MM.1S (cell line): ENCODE measurements at regions not wholly inside any gene's neighbourhood (a gene's known extent, or its start where the extent isn't known, plus 50 kb on each side); places are given as distances from the start of the nearest gene placed in this dataset.

Experiments used
- DNase-seq: peaks from one replicate; pipeline ENCODE4 v3.0.0-alpha.2; 2015
- H2AFZ ChIP-seq: fragments of 300-600 bp; sonication (generic); 2 replicates; pipeline ENCODE4 v1.6.0; 2016; ENCODE audit warnings: antibody characterized with exemption, low read length
- H3F3A ChIP-seq: fragments of 300-600 bp; sonication (generic); 2 replicates; pipeline ENCODE4 v1.6.1; 2016; ENCODE audit warnings: mild to moderate bottlenecking, antibody characterized with exemption, low read length, moderate library complexity, mixed read lengths; ENCODE audit not compliant: insufficient read depth
- H3K27ac ChIP-seq: fragments of 300-600 bp; sonication (generic); 2 replicates; pipeline ENCODE4 v1.5.1; 2016; ENCODE audit warnings: mild to moderate bottlenecking, low read length
- H3K27me3 ChIP-seq: fragments of 300-600 bp; sonication (generic); replicated peaks from 2 replicates; pipeline ENCODE4 v1.6.0; 2016; ENCODE audit warnings: low read length; ENCODE audit not compliant: insufficient read depth
- H3K36me3 ChIP-seq: fragments of 300-600 bp; sonication (generic); replicated peaks from 2 replicates; pipeline ENCODE4 v1.6.1; 2016; ENCODE audit warnings: mild to moderate bottlenecking, low read length, mixed read lengths; ENCODE audit not compliant: insufficient read depth
- H3K4me1 ChIP-seq: fragments of 300-600 bp; sonication (generic); 2 replicates; pipeline ENCODE4 v1.6.1; 2016; ENCODE audit warnings: low read length, mixed read lengths
- H3K4me2 ChIP-seq: fragments of 300-600 bp; sonication (generic); 2 replicates; pipeline ENCODE4 v1.6.0; 2016; ENCODE audit warnings: low read depth, low read length
- H3K4me3 ChIP-seq: fragments of 300-600 bp; sonication (generic); 2 replicates; pipeline ENCODE4 v1.5.1; 2016; ENCODE audit warnings: low read length, mixed read lengths
- H3K79me2 ChIP-seq: fragments of 300-600 bp; sonication (generic); 2 replicates; pipeline ENCODE4 v1.6.1; 2016; ENCODE audit warnings: mixed run types, low read length, mixed read lengths
- H3K9ac ChIP-seq: fragments of 300-600 bp; sonication (generic); 2 replicates; pipeline ENCODE4 v1.6.1; 2016; ENCODE audit warnings: low read length, mixed read lengths
- H3K9me2 ChIP-seq: fragments of 300-600 bp; sonication (generic); replicated peaks from 2 replicates; pipeline ENCODE4 v1.6.1; 2016; ENCODE audit warnings: mild to moderate bottlenecking, low read length, mixed read lengths; ENCODE audit not compliant: insufficient read depth
- H3K9me3 ChIP-seq: fragments of 300-600 bp; sonication (generic); replicated peaks from 2 replicates; pipeline ENCODE4 v1.6.1; 2016; ENCODE audit warnings: mild to moderate bottlenecking, low read length, mixed read lengths; ENCODE audit not compliant: insufficient read depth
- H4K20me1 ChIP-seq: fragments of 300-600 bp; sonication (generic); 2 replicates; pipeline ENCODE4 v1.6.1; 2016; ENCODE audit warnings: mild to moderate bottlenecking, low read length, moderate library complexity, mixed read lengths; ENCODE audit not compliant: insufficient read depth
- CTCF ChIP-seq: fragments of 300-600 bp; sonication (generic); IDR thresholded peaks from 2 replicates; pipeline ENCODE4 v1.5.1; 2016; ENCODE audit warnings: antibody characterized with exemption, low read length, mixed read lengths
- EZH2 ChIP-seq: fragments of 300-600 bp; sonication (generic); optimal IDR thresholded peaks from 2 replicates; pipeline ENCODE3; 2017; ENCODE audit warnings: low read depth, mild to moderate bottlenecking, antibody characterized with exemption, low read length, mixed read lengths
- EZH2phosphoT487 ChIP-seq: fragments of 300-600 bp; sonication (generic); IDR thresholded peaks from 2 replicates; pipeline ENCODE4 v1.6.1; 2018; ENCODE audit warnings: antibody characterized with exemption, low read length

DNA sequence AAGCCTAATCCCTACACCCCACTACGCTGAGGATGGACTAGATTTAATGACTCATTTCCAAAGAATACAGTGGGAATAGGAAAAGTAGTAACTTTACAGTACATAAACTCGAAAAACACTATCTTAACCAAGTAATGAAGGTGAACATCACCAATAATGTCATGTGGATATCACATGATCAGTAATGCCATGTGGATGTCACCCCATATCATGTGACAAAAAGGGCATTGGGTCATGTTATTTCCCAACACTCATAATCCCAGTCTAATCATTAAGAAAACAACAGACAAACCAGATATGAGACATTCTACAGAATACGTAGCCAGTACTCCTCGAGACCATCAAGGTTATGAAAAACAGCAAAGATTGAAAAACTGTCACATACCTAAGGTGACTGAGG, 667.3 kb upstream of the CRIM1 start:
- Histone ChIP-seq H3F3A (no peaks in the 10 kb centered on the region), H3K27me3 (no peaks in the 10 kb centered on the region), H3K9me3 (no peaks in the 10 kb centered on the region), H2AFZ (no peak overlapping the region), H3K4me2 (no peak overlapping the region), H3K9me2 (no peaks in the 10 kb centered on the region), H4K20me1 (no peaks in the 10 kb centered on the region), H3K36me3 (no peaks in the 10 kb centered on the region), H3K4me3 (no peak overlapping the region), H3K79me2 (no peaks in the 10 kb centered on the region), H3K9ac (no peak overlapping the region), H3K4me1 (no peaks in the 10 kb centered on the region), H3K27ac (no peak overlapping the region)
- TF ChIP-seq CTCF, result no peak
- no peak for TF ChIP-seq EZH2phosphoT487
- no peak for TF ChIP-seq EZH2
- DNase-seq, result no peak

DNA sequence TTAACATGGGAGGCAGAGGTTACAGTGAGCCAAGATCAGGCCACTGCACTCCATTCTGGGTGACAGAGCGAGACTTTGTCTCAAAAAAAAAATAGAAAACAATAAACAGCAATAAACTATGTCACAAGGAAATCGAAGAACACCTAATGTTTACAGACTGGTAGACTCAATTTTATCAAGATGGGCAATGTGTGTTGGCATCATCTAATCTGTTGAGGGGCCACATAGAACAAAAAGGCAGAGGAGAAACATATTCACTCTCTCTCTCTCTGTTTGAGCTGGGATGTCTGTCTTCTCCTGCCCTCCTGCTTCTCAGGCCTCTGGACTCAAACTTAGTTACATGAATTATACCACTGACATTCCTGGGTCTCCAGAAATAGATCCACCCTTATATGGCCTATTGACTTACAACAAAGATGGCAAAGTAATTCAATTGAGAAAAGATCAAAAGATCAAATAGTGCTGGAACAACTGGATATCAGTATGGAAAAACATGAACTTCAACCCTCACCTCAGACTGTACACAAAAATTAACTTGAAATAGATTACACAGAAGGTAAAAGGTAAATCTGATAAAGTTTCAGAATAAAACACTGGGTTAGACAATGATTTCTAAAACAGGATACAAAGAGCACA, 703.8 kb upstream of the CRIM1 start:
- no peaks in the 10 kb centered on the region for H3K9me2 ChIP-seq
- H3F3A ChIP-seq, result no peaks in the 10 kb centered on the region
- H3K9me3 ChIP-seq, result no peaks in the 10 kb centered on the region
- no peak for DNase-seq
- no peaks in the 10 kb centered on the region for H3K4me1 ChIP-seq
- no peaks in the 10 kb centered on the region for H3K27me3 ChIP-seq
- H3K4me2 ChIP-seq, result no peak overlapping the region
- no peak overlapping the region for H3K9ac ChIP-seq
- no peak overlapping the region for H3K27ac ChIP-seq
- H3K79me2 ChIP-seq, result no peaks in the 10 kb centered on the region
- no peak for TF ChIP-seq EZH2
- no peak for TF ChIP-seq EZH2phosphoT487
- no peak for TF ChIP-seq CTCF
- no peaks in the 10 kb centered on the region for H3K36me3 ChIP-seq
- no peaks in the 10 kb centered on the region for H4K20me1 ChIP-seq
- H3K4me3 ChIP-seq, result no peak overlapping the region
- no peak overlapping the region for H2AFZ ChIP-seq

GRCh38 chr2:35614640-35615039, 740.9 kb upstream of the CRIM1 start:
- H3K4me2 ChIP-seq, result no peak overlapping the region
- no peaks in the 10 kb centered on the region for H4K20me1 ChIP-seq
- TF ChIP-seq CTCF, result no peak
- TF ChIP-seq EZH2phosphoT487, result no peak
- TF ChIP-seq EZH2, result no peak
- no peaks in the 10 kb centered on the region for H3K79me2 ChIP-seq
- H3K27me3 ChIP-seq, result no peaks in the 10 kb centered on the region
- H3K9ac ChIP-seq, result no peak overlapping the region
- no peak overlapping the region for H3K27ac ChIP-seq
- no peaks in the 10 kb centered on the region for H3K9me2 ChIP-seq
- no peaks in the 10 kb centered on the region for H3K36me3 ChIP-seq
- H2AFZ ChIP-seq, result no peak overlapping the region
- H3K9me3 ChIP-seq, result no peaks in the 10 kb centered on the region
- H3K4me1 ChIP-seq, result no peaks in the 10 kb centered on the region
- H3K4me3 ChIP-seq, result no peak overlapping the region
- H3F3A ChIP-seq, result no peaks in the 10 kb centered on the region
- DNase-seq, result no peak
